CD4-positive, alpha-beta T cell (primary cell): ENCODE measurements at regions not wholly inside any gene's neighbourhood (a gene's known extent, or its start where the extent isn't known, plus 50 kb on each side); places are given as distances from the start of the nearest gene placed in this dataset.

Source experiments
- ATAC-seq: fragments of 200-7000 bp; cut with Tn5 transposase; one replicate; pipeline ENCODE4 v1.10.0; 2022; ENCODE audit warnings: mild to moderate bottlenecking; ENCODE audit not compliant: poor library complexity
- CTCF ChIA-PET: fragments of 350-600 bp; sonication (Branson Sonifier 250); formaldehyde crosslinking; loops from one replicate; lab custom pipeline; 2021; ENCODE audit warnings: antibody characterized with exemption, inconsistent platforms; lab: Charles Lee
- POLR2A ChIA-PET: fragments of 350-600 bp; sonication (Branson Sonifier 250); formaldehyde crosslinking; loops from one replicate; lab custom pipeline; 2021; ENCODE audit warnings: antibody characterized with exemption, inconsistent platforms; lab: Charles Lee
- DNase-seq, 14 experiments: peaks; one replicate each; pipeline ENCODE4 v3.0.0-alpha.2; 2013 to 2020; ENCODE audit warnings: mixed read lengths in 2 of 14
- H3K27ac ChIP-seq, 2 donors: one replicate each; pipeline versions ENCODE4 v1.5.1 to v1.7.0; 2013; ENCODE audit warnings: low read length in 2 of 2, low read depth in 1 of 2, mild to moderate bottlenecking in 1 of 2
- H3K27me3 ChIP-seq, 2 experiments: 1 replicate in 1 of 2; 2 replicates in 1 of 2; pipeline versions ENCODE4 v1.6.1 to v1.7.0; 2013; ENCODE audit warnings: low read length in 2 of 2, control low read depth in 1 of 2, mild to moderate bottlenecking in 1 of 2, moderate library complexity in 1 of 2; ENCODE audit not compliant: insufficient read depth in 2 of 2, control insufficient read depth in 1 of 2
- H3K36me3 ChIP-seq: one replicate; pipeline ENCODE4 v1.6.1; 2013; ENCODE audit warnings: low read length, control low read depth; ENCODE audit not compliant: insufficient read depth
- H3K4me1 ChIP-seq: one replicate; pipeline ENCODE4 v1.6.1; 2013; ENCODE audit warnings: low read length, control low read depth; ENCODE audit not compliant: insufficient read depth
- H3K4me3 ChIP-seq: one replicate; pipeline ENCODE4 v1.5.1; 2013; ENCODE audit warnings: mild to moderate bottlenecking, low read length, moderate library complexity
- H3K9me3 ChIP-seq, 2 experiments: 1 replicate in 1 of 2; 2 replicates in 1 of 2; pipeline versions ENCODE4 v1.6.1 to v1.7.0; 2013; ENCODE audit warnings: low read length in 2 of 2, mild to moderate bottlenecking in 2 of 2, control low read depth in 1 of 2, moderate library complexity in 1 of 2; ENCODE audit not compliant: control insufficient read depth in 1 of 2, insufficient read depth in 1 of 2
- H3K27ac Mint-ChIP-seq: one replicate; pipeline ENCODE4 v1.8.0; 2020; ENCODE audit warnings: mixed read lengths
- H3K27me3 Mint-ChIP-seq: one replicate; pipeline ENCODE4 v1.8.0; 2021; ENCODE audit warnings: mixed read lengths
- H3K36me3 Mint-ChIP-seq: one replicate; pipeline ENCODE4 v1.8.0; 2021; ENCODE audit warnings: low read depth, mixed read lengths
- H3K4me1 Mint-ChIP-seq: one replicate; pipeline ENCODE4 v1.8.0; 2021; ENCODE audit warnings: low read depth, mixed read lengths
- H3K4me3 Mint-ChIP-seq: one replicate; pipeline ENCODE4 v1.8.0; 2020; ENCODE audit warnings: mild to moderate bottlenecking, mixed read lengths
- H3K9me3 Mint-ChIP-seq: one replicate; pipeline ENCODE4 v1.8.0; 2020; ENCODE audit warnings: mixed read lengths
- CTCF ChIP-seq: fragments of 200-600 bp; IDR thresholded peaks from one replicate; pipeline ENCODE4 v1.8.0; 2022; ENCODE audit warnings: antibody characterized with exemption, mild to moderate bottlenecking
- intact Hi-C, 2 experiments: fragments of 100-400 bp; cut with DNase I in 1 of 2; cut with micrococcal nuclease in 1 of 2; formaldehyde crosslinking; loops; one replicate each; pipeline versions ENCODE4 v1.15.1 to v1.9.0; 2023 to 2025; cut with DNase I, micrococcal nuclease

GRCh38 chr14:97699026-97699425 is 901.8 kb downstream of the VRK1 start:
- DNase-seq (no peak), ATAC-seq (no peak)
- peaks cover 72% of the 10 kb centered on the region for H3K4me1 Mint-ChIP-seq
- peak overlapping the region; percentile 17 for H3K27ac Mint-ChIP-seq
- POLR2A ChIA-PET: no interaction called here
- H3K27ac ChIP-seq: no peak overlapping the region
- no peak overlapping the region for H3K4me3 ChIP-seq
- intact Hi-C loops: loop anchor here in 1 of 2 experiments (1.0 kb wide), 1 partner anchor 19 kb away; no protein-coding TSS in a partner anchor
- peaks cover 5% of the 10 kb centered on the region for H3K9me3 Mint-ChIP-seq
- peaks cover 40% of the 10 kb centered on the region for H3K4me1 ChIP-seq
- no peaks in the 10 kb centered on the region for H3K27me3 Mint-ChIP-seq
- no peaks in the 10 kb centered on the region for H3K36me3 Mint-ChIP-seq
- no peaks in the 10 kb centered on the region for H3K27me3 ChIP-seq
- CTCF ChIA-PET: no interaction called here
- H3K36me3 ChIP-seq: no peaks in the 10 kb centered on the region
- no peaks in the 10 kb centered on the region for H3K9me3 ChIP-seq
- no peak overlapping the region for H3K4me3 Mint-ChIP-seq
- TF ChIP-seq CTCF: no peak

- CTCF ChIA-PET: no interaction called here
- intact Hi-C loops: loop anchor here in 1 of 2 experiments (5.0 to 10.0 kb wide), 2 partner anchors 272 to 404 kb away; no protein-coding TSS in a partner anchor
- no peaks in the 10 kb centered on the region for H3K9me3 Mint-ChIP-seq
- H3K4me3 Mint-ChIP-seq: peak overlapping the region; percentile 62
- Histone ChIP-seq H3K4me1 (peaks cover 60% of the 10 kb centered on the region), H3K27me3 (no peaks in the 10 kb centered on the region), H3K27ac (peak overlapping the region in 1 of 2 donors; percentile 57), H3K36me3 (no peaks in the 10 kb centered on the region), H3K9me3 (no peaks in the 10 kb centered on the region), H3K4me3 (peak overlapping the region; percentile 24)
- ATAC-seq (peak; percentile 69), DNase-seq (peak in 7 of 14 experiments; percentile 22 to 70 (median 51))
- TF ChIP-seq CTCF: no peak
- peak overlapping the region; percentile 71 for H3K27ac Mint-ChIP-seq
- peaks cover 86% of the 10 kb centered on the region for H3K4me1 Mint-ChIP-seq
- H3K27me3 Mint-ChIP-seq: no peaks in the 10 kb centered on the region
- POLR2A ChIA-PET: interaction anchor here (0.7 to 3.0 kb wide), 6 partner anchors 23 to 1569 kb away, joined by 3 to 12 read pairs (median 4); partner anchors contain the start of gene BCL11B
- no peaks in the 10 kb centered on the region for H3K36me3 Mint-ChIP-seq
Measured at GRCh38 chr14:97703006-97703760, 906.0 kb downstream of the VRK1 start.

GRCh38 chr14:97704316-97704885 is 907.2 kb downstream of the VRK1 start:
- H3K36me3 ChIP-seq: no peaks in the 10 kb centered on the region
- POLR2A ChIA-PET: interaction anchor here (3.0 kb wide), 1 partner anchor 102 kb away, joined by 12 read pairs; no protein-coding TSS in a partner anchor
- intact Hi-C loops: loop anchor here in 1 of 2 experiments (5.0 to 10.0 kb wide), 2 partner anchors 270 to 403 kb away; no protein-coding TSS in a partner anchor
- no peaks in the 10 kb centered on the region for H3K27me3 ChIP-seq
- Mint-ChIP-seq H3K27me3 (no peaks in the 10 kb centered on the region), H3K27ac (peak overlapping the region; percentile 71), H3K4me1 (peaks cover 87% of the 10 kb centered on the region), H3K36me3 (no peaks in the 10 kb centered on the region), H3K9me3 (peaks cover 2% of the 10 kb centered on the region), H3K4me3 (peak overlapping the region; percentile 62)
- H3K4me3 ChIP-seq: no peak overlapping the region
- no peaks in the 10 kb centered on the region for H3K9me3 ChIP-seq
- H3K4me1 ChIP-seq: peaks cover 67% of the 10 kb centered on the region
- H3K27ac ChIP-seq: peak overlapping the region in 1 of 2 donors; percentile 57
- ATAC-seq (no peak), DNase-seq (peak in 2 of 14 experiments; percentile 19 to 52)
- CTCF ChIA-PET: no interaction called here
- TF ChIP-seq CTCF: no peak
